SK-N-SH (cell line): ENCODE measurements at regions not wholly inside any gene's neighbourhood (a gene's known extent, or its start where the extent isn't known, plus 50 kb on each side); places are given as distances from the start of the nearest gene placed in this dataset.

Source experiments
- CTCF ChIA-PET: fragments of 300-600, 350-600 bp; formaldehyde crosslinking; extraction: SDS; loops from one replicate; lab custom pipeline; 2021; lab: Yijun Ruan, JAX
- POLR2A ChIA-PET: fragments of 350-600 bp; sonication (Branson Sonifier 250); formaldehyde crosslinking; extraction: SDS; loops from one replicate; lab custom pipeline; 2020; ENCODE audit warnings: antibody characterized with exemption, inconsistent platforms; lab: Yijun Ruan, JAX
- DNase-seq: peaks from one replicate; pipeline ENCODE4 v3.0.0; 2012
- H2AFZ ChIP-seq: fragments of 200-600 bp; sonication (generic); 2 replicates; pipeline ENCODE4 v1.8.1; 2016; ENCODE audit warnings: antibody characterized with exemption, mild to moderate bottlenecking, low read depth
- H3F3A ChIP-seq: fragments of 200-600 bp; sonication (generic); replicated peaks from 2 replicates; pipeline ENCODE3; 2016; ENCODE audit warnings: antibody characterized with exemption, mild to moderate bottlenecking; ENCODE audit not compliant: insufficient read depth
- H3K27ac ChIP-seq, 2 experiments: fragments of 200-500 bp in 1 of 2; fragments of 200-600 bp in 1 of 2; sonication (Bioruptor generic) in 1 of 2; sonication (generic), shearing (Covaris generic) in 1 of 2; 2 replicates each; pipeline versions ENCODE4 v1.5.1 to v1.6.1; 2014 to 2016; ENCODE audit warnings: low read depth in 2 of 2, inconsistent platforms in 1 of 2, low read length in 1 of 2, mild to moderate bottlenecking in 1 of 2, mixed read lengths in 1 of 2
- H3K27me3 ChIP-seq: fragments of 200-600 bp; sonication (generic), shearing (Covaris generic); 2 replicates; pipeline ENCODE4 v1.6.1; 2016; ENCODE audit warnings: mixed run types; ENCODE audit not compliant: insufficient read depth
- H3K36me3 ChIP-seq, 2 experiments: fragments of 200-500 bp in 1 of 2; fragments of 200-600 bp in 1 of 2; sonication (Bioruptor generic) in 1 of 2; sonication (generic) in 1 of 2; replicated peaks in 1 of 2; 2 replicates each; pipeline versions ENCODE3 to v1.5.1; 2014 to 2016; ENCODE audit warnings: low read length in 1 of 2, mild to moderate bottlenecking in 1 of 2; ENCODE audit not compliant: insufficient read depth in 2 of 2, control insufficient read depth in 1 of 2
- H3K4me1 ChIP-seq, 2 experiments: fragments of 200-500 bp in 1 of 2; fragments of 200-600 bp in 1 of 2; sonication (Bioruptor generic) in 1 of 2; sonication (generic), shearing (Covaris generic) in 1 of 2; 2 replicates each; pipeline versions ENCODE4 v1.5.1 to v1.6.1; 2014 to 2016; ENCODE audit warnings: low read depth in 1 of 2, low read length in 1 of 2, mixed run types in 1 of 2; ENCODE audit not compliant: insufficient read depth in 2 of 2, control insufficient read depth in 1 of 2
- H3K4me2 ChIP-seq: fragments of 200-600 bp; sonication (generic), shearing (Covaris generic); 2 replicates; pipeline ENCODE4 v1.6.1; 2017; ENCODE audit warnings: mixed run types
- H3K4me3 ChIP-seq, 2 experiments: fragments of 200-500 bp in 1 of 2; fragments of 200-600 bp in 1 of 2; sonication (Bioruptor generic) in 1 of 2; sonication (generic), shearing (Covaris generic) in 1 of 2; 2 replicates each; pipeline versions ENCODE4 v1.5.1 to v1.8.1; 2014 to 2016; ENCODE audit warnings: low read depth in 2 of 2, inconsistent platforms in 1 of 2, low read length in 1 of 2, mild to moderate bottlenecking in 1 of 2, mixed read lengths in 1 of 2, moderate library complexity in 1 of 2
- H3K79me2 ChIP-seq: fragments of 200-600 bp; sonication (generic); 2 replicates; pipeline ENCODE4 v1.8.1; 2017; ENCODE audit warnings: mild to moderate bottlenecking; ENCODE audit not compliant: insufficient read depth
- H3K9ac ChIP-seq: fragments of 200-600 bp; sonication (generic); 2 replicates; pipeline ENCODE4 v1.6.1; 2017; ENCODE audit warnings: mixed run types
- H3K9me2 ChIP-seq: fragments of 200-600 bp; sonication (generic); 2 replicates; pipeline ENCODE4 v1.6.1; 2017; ENCODE audit warnings: mixed run types
- H3K9me3 ChIP-seq: fragments of 200-600 bp; sonication (generic); 2 replicates; pipeline ENCODE4 v1.6.1; 2017; ENCODE audit warnings: mixed run types, mild to moderate bottlenecking, moderate library complexity
- H4K20me1 ChIP-seq: fragments of 200-600 bp; sonication (generic); 2 replicates; pipeline ENCODE4 v1.6.1; 2017; ENCODE audit warnings: mild to moderate bottlenecking, mixed run types; ENCODE audit not compliant: insufficient read depth
- EP300 ChIP-seq, 2 experiments: IDR thresholded peaks; 2 replicates each; pipeline versions ENCODE4 v1.4.0 to v1.6.1; 2012; ENCODE audit warnings: borderline replicate concordance in 1 of 2, low read depth in 1 of 2, low read length in 1 of 2
- EZH2phosphoT487 ChIP-seq: fragments of 200-600 bp; sonication (generic); IDR thresholded peaks from 2 replicates; pipeline ENCODE4 v1.6.1; 2017; ENCODE audit warnings: low read depth, mixed run types, mild to moderate bottlenecking, antibody characterized with exemption, moderate library complexity, borderline replicate concordance
- FOSL2 ChIP-seq: IDR thresholded peaks from 2 replicates; pipeline ENCODE4 v1.4.0; 2012; ENCODE audit warnings: low read depth, mild to moderate bottlenecking, moderate library complexity, borderline replicate concordance
- FOXJ3 ChIP-seq: sonication (generic); formaldehyde crosslinking; IDR thresholded peaks from 2 replicates; pipeline ENCODE4 v1.5.1; 2020; ENCODE audit warnings: mild to moderate bottlenecking, missing genetic modification reagents
- FOXM1 ChIP-seq: IDR thresholded peaks from 2 replicates; pipeline ENCODE4 v1.4.0; 2012; ENCODE audit warnings: low read depth, mild to moderate bottlenecking
- JUND ChIP-seq: IDR thresholded peaks from 2 replicates; pipeline ENCODE4 v1.4.0; 2012
- MEF2A ChIP-seq: IDR thresholded peaks from 2 replicates; pipeline ENCODE4 v1.4.0; 2012; ENCODE audit warnings: low read depth, borderline replicate concordance
- MXI1 ChIP-seq: IDR thresholded peaks from 2 replicates; pipeline ENCODE4 v1.6.1; 2012; ENCODE audit warnings: mild to moderate bottlenecking, low read depth, low read length, improper control_type of control experiment
- NRF1 ChIP-seq: IDR thresholded peaks from 2 replicates; pipeline ENCODE4 v1.6.1; 2012; ENCODE audit warnings: low read depth, mild to moderate bottlenecking, low read length
- POLR2AphosphoS5 ChIP-seq: IDR thresholded peaks from 2 replicates; pipeline ENCODE4 v1.6.1; 2012; ENCODE audit warnings: low read depth, low read length
- RAD21 ChIP-seq: IDR thresholded peaks from 2 replicates; pipeline ENCODE4 v1.6.1; 2012; ENCODE audit warnings: mild to moderate bottlenecking, low read length
- REST ChIP-seq: IDR thresholded peaks from 2 replicates; pipeline ENCODE4 v1.6.1; 2012; ENCODE audit warnings: mild to moderate bottlenecking, low read depth, low read length, moderate library complexity
- RFX5 ChIP-seq: IDR thresholded peaks from 2 replicates; pipeline ENCODE4 v1.6.1; 2012; ENCODE audit warnings: mild to moderate bottlenecking, improper control_type of control experiment, low read length
- SIN3A ChIP-seq: IDR thresholded peaks from 2 replicates; pipeline ENCODE4 v1.6.1; 2012; ENCODE audit warnings: low read depth, mild to moderate bottlenecking, low read length, moderate library complexity, borderline replicate concordance
- SMC3 ChIP-seq: IDR thresholded peaks from 2 replicates; pipeline ENCODE4 v1.6.1; 2012; ENCODE audit warnings: low read depth, low read length, improper control_type of control experiment
- TAF1 ChIP-seq: IDR thresholded peaks from 2 replicates; pipeline ENCODE4 v1.6.1; 2012; ENCODE audit warnings: low read depth, mild to moderate bottlenecking, low read length, moderate library complexity, borderline replicate concordance
- TEAD4 ChIP-seq: IDR thresholded peaks from 2 replicates; pipeline ENCODE4 v1.4.0; 2012; ENCODE audit warnings: mild to moderate bottlenecking, borderline replicate concordance; ENCODE audit not compliant: insufficient read depth
- USF2 ChIP-seq: fragments of 150-350 bp; IDR thresholded peaks from 2 replicates; pipeline ENCODE4 v1.6.1; 2017; ENCODE audit warnings: antibody characterized with exemption, low read length, low read depth, borderline replicate concordance
- YY1 ChIP-seq: IDR thresholded peaks from 2 replicates; pipeline ENCODE4 v1.4.0; 2012; ENCODE audit warnings: low read depth, mild to moderate bottlenecking
- WGBS: methylation state at CpG from one replicate; pipeline ENCODE4 v1.1.6; 2017; ENCODE audit warnings: low lambda C conversion rate; 5-methylcytosine and 5-hydroxymethylcytosine counted together
- TF ChIP-seq, protein P1 (sequence below): IDR thresholded peaks from 2 replicates; pipeline ENCODE4 v1.4.0; 2012; ENCODE audit warnings: low read depth, borderline replicate concordance
- TF ChIP-seq, protein P2 (sequence below): IDR thresholded peaks from 2 replicates; pipeline ENCODE4; 2012

- TF ChIP-seq, protein P1, sequence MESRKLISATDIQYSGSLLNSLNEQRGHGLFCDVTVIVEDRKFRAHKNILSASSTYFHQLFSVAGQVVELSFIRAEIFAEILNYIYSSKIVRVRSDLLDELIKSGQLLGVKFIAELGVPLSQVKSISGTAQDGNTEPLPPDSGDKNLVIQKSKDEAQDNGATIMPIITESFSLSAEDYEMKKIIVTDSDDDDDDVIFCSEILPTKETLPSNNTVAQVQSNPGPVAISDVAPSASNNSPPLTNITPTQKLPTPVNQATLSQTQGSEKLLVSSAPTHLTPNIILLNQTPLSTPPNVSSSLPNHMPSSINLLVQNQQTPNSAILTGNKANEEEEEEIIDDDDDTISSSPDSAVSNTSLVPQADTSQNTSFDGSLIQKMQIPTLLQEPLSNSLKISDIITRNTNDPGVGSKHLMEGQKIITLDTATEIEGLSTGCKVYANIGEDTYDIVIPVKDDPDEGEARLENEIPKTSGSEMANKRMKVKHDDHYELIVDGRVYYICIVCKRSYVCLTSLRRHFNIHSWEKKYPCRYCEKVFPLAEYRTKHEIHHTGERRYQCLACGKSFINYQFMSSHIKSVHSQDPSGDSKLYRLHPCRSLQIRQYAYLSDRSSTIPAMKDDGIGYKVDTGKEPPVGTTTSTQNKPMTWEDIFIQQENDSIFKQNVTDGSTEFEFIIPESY = no peak
Measured at GRCh38 chr10:22111705-22112104, 106.1 kb downstream of the EBLN1 start (continued).

- Histone ChIP-seq H3K9ac (no peak overlapping the region), H3K79me2 (no peaks in the 10 kb centered on the region), H3K4me3 (no peak overlapping the region), H3K9me2 (no peaks in the 10 kb centered on the region), H3K27ac (no peak overlapping the region), H3F3A (no peaks in the 10 kb centered on the region), H3K9me3 (no peaks in the 10 kb centered on the region), H3K36me3 (no peaks in the 10 kb centered on the region), H2AFZ (no peak overlapping the region), H4K20me1 (no peaks in the 10 kb centered on the region), H3K4me1 (no peaks in the 10 kb centered on the region), H3K4me2 (no peak overlapping the region), H3K27me3 (no peaks in the 10 kb centered on the region)
- no peak for DNase-seq
- ChIA-PET POLR2A (no interaction called here), CTCF (interaction anchor here (1.1 kb wide), 1 partner anchor 877 kb away, joined by 3 read pairs; no protein-coding TSS in a partner anchor)
- TF ChIP-seq RFX5 = no peak
- no peak for TF ChIP-seq SMC3
- TF ChIP-seq USF2 = no peak
- no peak for TF ChIP-seq JUND
- TF ChIP-seq SIN3A = no peak
- TF ChIP-seq MXI1 = no peak
- no peak for TF ChIP-seq NRF1
- no peak for TF ChIP-seq EZH2phosphoT487
- TF ChIP-seq, protein P2, sequence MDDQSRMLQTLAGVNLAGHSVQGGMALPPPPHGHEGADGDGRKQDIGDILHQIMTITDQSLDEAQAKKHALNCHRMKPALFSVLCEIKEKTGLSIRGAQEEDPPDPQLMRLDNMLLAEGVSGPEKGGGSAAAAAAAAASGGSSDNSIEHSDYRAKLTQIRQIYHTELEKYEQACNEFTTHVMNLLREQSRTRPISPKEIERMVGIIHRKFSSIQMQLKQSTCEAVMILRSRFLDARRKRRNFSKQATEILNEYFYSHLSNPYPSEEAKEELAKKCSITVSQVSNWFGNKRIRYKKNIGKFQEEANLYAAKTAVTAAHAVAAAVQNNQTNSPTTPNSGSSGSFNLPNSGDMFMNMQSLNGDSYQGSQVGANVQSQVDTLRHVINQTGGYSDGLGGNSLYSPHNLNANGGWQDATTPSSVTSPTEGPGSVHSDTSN = no peak
- TF ChIP-seq YY1 = no peak
- no peak for TF ChIP-seq TEAD4
- TF ChIP-seq TAF1 = no peak
- no peak for TF ChIP-seq FOXM1
- no peak for TF ChIP-seq FOSL2
- no peak for TF ChIP-seq POLR2AphosphoS5
- TF ChIP-seq FOXJ3 (CRISPR knock-in tag) = no peak
- no peak for TF ChIP-seq MEF2A
- TF ChIP-seq RAD21 = no peak
- no peak for TF ChIP-seq REST
- no peak for TF ChIP-seq EP300 (IDR thresholded peaks at IDR 0.05; ENCODE audit: borderline replicate concordance in 1 of 2, low read depth in 1 of 2, low read length in 1 of 2)
- 25% methylated on average over 4 of the region's 4 CpGs for WGBS
Measured at GRCh38 chr10:22111260-22111659, 106.6 kb downstream of the EBLN1 start.
